Thyroid gland (tissue), 4 donors: ENCODE measurements at regions not wholly inside any gene's neighbourhood (a gene's known extent, or its start where the extent isn't known, plus 50 kb on each side); places are given as distances from the start of the nearest gene placed in this dataset.

Source experiments
- CTCF ChIP-seq, 6 experiments: fragments of 200-600 bp in 3 of 6; fragments of 450-650 bp in 3 of 6; sonication (generic) in 3 of 6; IDR thresholded peaks; one replicate each; pipeline ENCODE4 v1.5.1; 2016 to 2019; ENCODE audit warnings: antibody characterized with exemption in 6 of 6, mild to moderate bottlenecking in 2 of 6, inconsistent platforms in 1 of 6, moderate library complexity in 1 of 6
- POLR2A ChIP-seq, 2 donors: fragments of 450-650 bp; IDR thresholded peaks; one replicate each; pipeline ENCODE4 v1.6.1; 2017; ENCODE audit warnings: antibody characterized with exemption in 2 of 2, mild to moderate bottlenecking in 2 of 2, moderate library complexity in 1 of 2

GRCh38 chr7:96933067-96933645 is 72.2 kb upstream of the DLX6 start:
- no peak for TF ChIP-seq CTCF (IDR thresholded peaks at IDR 0.05)
- TF ChIP-seq POLR2A (IDR thresholded peaks at IDR 0.05): no peak
